Ascending aorta (tissue), 2 donors: ENCODE measurements at regions not wholly inside any gene's neighbourhood (a gene's known extent, or its start where the extent isn't known, plus 50 kb on each side); places are given as distances from the start of the nearest gene placed in this dataset.
A peak's percentile ranks its signal among the peaks of the same experiment; 100 is the strongest.
"Not testable (repeated sequence)": the region's sequence is repeated elsewhere in the genome, so short reads cannot be mapped to it uniquely, and the experiment has no call there.

ENCODE experiments used
- DNase-seq, 2 donors: peaks; one replicate each; pipeline ENCODE4 v3.0.0-alpha.2; 2019; ENCODE audit warnings: low spot score in 2 of 2
- H3K27ac ChIP-seq, 2 donors: fragments of 200-600 bp; sonication (generic); one replicate each; pipeline ENCODE4 v1.5.1; 2016 to 2017; ENCODE audit warnings: mild to moderate bottlenecking in 1 of 2
- H3K27me3 ChIP-seq: fragments of 200-600 bp; sonication (generic); one replicate; pipeline ENCODE4 v1.5.1; 2017
- H3K36me3 ChIP-seq, 2 donors: fragments of 200-600 bp; sonication (generic); one replicate each; pipeline ENCODE4 v1.5.1; 2016
- H3K4me1 ChIP-seq, 2 donors: fragments of 200-600 bp; sonication (generic); one replicate each; pipeline ENCODE4 v1.5.1; 2016 to 2017; ENCODE audit warnings: mild to moderate bottlenecking in 1 of 2
- H3K4me3 ChIP-seq, 2 donors: fragments of 200-600 bp; sonication (generic); one replicate each; pipeline ENCODE4 v1.5.1; 2016 to 2017; ENCODE audit warnings: mild to moderate bottlenecking in 1 of 2
- H3K9me3 ChIP-seq, 2 donors: fragments of 200-600 bp; sonication (generic); one replicate each; pipeline ENCODE4 v1.5.1; 2016
- intact Hi-C: fragments of 100-400 bp; cut with DNase I; formaldehyde crosslinking; loops from one replicate; pipeline ENCODE4 v1.15.1; 2023
- TF ChIP-seq, protein P1 (sequence below), 3 experiments: fragments of 200-600 bp in 2 of 3; fragments of 450-650 bp in 1 of 3; sonication (generic) in 2 of 3; IDR thresholded peaks; one replicate each; pipeline ENCODE4 v1.5.1; 2016 to 2019; ENCODE audit warnings: antibody characterized with exemption in 3 of 3, mild to moderate bottlenecking in 1 of 3, moderate library complexity in 1 of 3

DNA sequence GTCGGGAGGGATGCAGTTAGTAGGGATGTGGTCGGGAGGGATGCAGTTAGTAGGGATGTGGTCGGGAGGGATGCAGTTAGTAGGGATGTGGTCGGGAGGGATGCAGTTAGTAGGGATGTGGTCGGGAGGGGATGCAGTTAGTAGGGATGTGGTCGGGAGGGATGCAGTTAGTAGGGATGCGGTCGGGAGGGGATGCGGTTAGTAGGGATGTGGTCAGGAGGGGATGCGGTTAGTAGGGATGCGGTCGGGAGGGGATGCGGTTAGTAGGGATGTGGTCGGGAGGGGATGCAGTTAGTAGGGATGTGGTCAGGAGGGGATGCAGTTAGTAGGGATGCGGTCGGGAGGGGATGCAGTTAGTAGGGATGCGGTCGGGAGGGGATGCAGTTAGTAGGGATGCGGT lies 96.2 kb downstream of the BDH1 start:
- H3K4me1 ChIP-seq, H3K36me3 ChIP-seq, H3K9me3 ChIP-seq, H3K27me3 ChIP-seq, H3K27ac ChIP-seq, DNase-seq, H3K4me3 ChIP-seq: not testable (repeated sequence)
- intact Hi-C loops = loop anchor here (5.0 to 10.0 kb wide), 2 partner anchors 93 to 105 kb away; no protein-coding TSS in a partner anchor

DNA sequence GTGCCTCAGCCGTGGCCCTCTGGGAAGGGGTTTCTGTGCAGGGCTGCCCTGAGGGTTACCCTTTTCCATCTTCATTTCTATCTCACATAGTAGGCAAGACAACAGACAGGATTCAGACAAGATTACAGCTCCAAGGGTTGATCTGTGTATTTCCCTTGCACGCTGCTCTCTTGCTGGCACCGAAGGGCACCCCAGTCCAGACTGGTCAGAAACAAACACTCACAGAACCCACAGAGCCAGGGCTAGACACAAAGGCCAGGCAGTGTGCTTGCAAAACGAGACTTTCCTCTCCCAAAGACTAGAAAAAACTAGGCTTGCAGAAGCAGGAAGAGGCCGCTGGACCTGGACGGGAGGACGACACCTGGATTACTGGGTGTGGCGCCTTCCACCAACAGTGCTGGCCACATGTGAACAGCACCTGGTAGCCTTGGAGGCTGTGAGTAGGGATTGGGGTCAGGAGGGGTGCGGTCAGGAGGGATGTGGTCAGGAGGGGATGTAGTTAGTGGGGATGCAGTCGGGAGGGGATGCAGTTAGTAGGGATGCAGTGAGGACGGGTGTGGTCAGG lies 96.8 kb downstream of the BDH1 start:
- Histone ChIP-seq H3K4me1 (peaks cover 0 to 8% of the 10 kb centered on the region in 2 donors), H3K36me3 (no peaks in the 10 kb centered on the region), H3K9me3 (no peaks in the 10 kb centered on the region), H3K4me3 (no peak overlapping the region), H3K27ac (no peak overlapping the region), H3K27me3 (no peaks in the 10 kb centered on the region)
- no peak for DNase-seq
- TF ChIP-seq, protein P1, sequence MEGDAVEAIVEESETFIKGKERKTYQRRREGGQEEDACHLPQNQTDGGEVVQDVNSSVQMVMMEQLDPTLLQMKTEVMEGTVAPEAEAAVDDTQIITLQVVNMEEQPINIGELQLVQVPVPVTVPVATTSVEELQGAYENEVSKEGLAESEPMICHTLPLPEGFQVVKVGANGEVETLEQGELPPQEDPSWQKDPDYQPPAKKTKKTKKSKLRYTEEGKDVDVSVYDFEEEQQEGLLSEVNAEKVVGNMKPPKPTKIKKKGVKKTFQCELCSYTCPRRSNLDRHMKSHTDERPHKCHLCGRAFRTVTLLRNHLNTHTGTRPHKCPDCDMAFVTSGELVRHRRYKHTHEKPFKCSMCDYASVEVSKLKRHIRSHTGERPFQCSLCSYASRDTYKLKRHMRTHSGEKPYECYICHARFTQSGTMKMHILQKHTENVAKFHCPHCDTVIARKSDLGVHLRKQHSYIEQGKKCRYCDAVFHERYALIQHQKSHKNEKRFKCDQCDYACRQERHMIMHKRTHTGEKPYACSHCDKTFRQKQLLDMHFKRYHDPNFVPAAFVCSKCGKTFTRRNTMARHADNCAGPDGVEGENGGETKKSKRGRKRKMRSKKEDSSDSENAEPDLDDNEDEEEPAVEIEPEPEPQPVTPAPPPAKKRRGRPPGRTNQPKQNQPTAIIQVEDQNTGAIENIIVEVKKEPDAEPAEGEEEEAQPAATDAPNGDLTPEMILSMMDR (IDR thresholded peaks at IDR 0.05) = no peak
- intact Hi-C loops = loop anchor here (5.0 to 10.0 kb wide), 2 partner anchors 93 to 104 kb away; no protein-coding TSS in a partner anchor

DNA sequence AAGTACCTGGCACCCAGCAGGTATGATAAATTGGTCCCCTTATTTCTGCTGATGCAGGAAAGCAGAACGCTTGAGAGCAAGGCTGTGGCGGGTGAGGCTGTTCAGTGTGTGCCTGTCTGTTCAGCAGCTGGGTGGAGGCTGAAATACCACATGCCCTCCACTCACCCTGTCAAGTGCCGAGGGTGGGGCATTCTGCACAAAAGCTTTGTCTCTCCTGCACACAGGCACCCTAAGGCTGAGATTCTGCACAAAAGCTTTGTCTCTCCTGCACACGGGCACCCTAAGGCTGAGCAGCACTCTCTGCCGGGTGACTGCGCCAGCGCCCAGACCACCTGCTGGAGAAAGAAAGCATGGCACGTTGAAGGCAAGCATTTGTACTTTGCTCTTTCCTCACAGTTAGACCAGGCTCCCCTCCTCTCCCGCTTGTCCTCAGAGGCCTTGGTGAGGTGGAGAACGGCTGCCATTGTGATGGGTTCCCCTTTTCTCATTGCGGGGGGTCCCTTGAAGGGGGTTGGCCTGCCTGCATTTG lies 97.5 kb downstream of the BDH1 start:
- no peak overlapping the region for H3K27ac ChIP-seq
- intact Hi-C loops = loop anchor here (5.0 to 10.0 kb wide), 2 partner anchors 94 to 103 kb away; no protein-coding TSS in a partner anchor
- DNase-seq = no peak

DNA sequence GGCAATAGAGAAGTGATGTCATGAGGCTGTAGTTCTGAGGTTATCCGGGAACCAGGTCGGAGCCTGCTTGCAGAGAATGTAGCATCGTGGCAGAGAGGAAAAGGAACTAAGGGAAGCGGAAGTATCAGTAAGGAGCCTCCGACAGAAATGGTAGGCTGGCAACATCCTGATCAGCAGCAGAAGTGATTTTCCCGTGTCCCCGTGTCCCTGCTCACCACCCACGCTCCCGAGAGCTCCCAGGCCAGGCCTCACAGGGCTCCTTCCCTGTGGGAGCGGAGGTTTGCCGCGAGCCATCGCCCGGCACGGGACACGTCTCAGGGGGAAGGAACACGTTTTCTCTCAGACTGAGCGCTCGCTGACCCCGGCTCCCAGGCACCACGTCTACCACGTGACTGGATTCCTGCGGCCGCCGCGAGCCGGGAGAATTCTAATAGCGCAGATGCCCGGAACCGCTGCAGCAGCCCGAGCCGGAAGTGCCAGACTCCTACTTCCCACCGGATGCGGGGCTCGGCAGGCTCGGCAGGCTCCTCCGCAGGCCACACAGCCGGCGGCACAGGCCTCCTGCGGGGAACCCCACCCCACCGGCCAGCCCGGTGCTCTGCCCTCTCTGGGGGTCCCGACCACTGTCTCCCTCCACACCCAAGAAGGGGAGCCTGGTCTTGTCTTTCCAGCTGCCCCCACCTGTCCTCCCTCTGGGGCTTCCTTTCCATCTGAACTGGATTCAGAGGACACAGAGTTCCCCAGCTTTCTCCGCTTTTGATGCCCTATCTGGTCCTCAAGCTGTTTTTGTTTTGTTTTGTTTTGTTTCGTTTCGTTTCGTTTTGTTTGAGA lies 99.3 kb downstream of the BDH1 start:
- no peaks in the 10 kb centered on the region for H3K9me3 ChIP-seq
- peak overlapping the region; percentile 55 to 60 for H3K4me3 ChIP-seq
- H3K27me3 ChIP-seq = no peaks in the 10 kb centered on the region
- peak; percentile 27 to 94 for DNase-seq
- TF ChIP-seq, protein P1 (IDR thresholded peaks at IDR 0.05) = no peak
- no peaks in the 10 kb centered on the region for H3K36me3 ChIP-seq
- peaks cover 0 to 8% of the 10 kb centered on the region in 2 donors for H3K4me1 ChIP-seq
- peak overlapping the region; percentile 50 to 80 for H3K27ac ChIP-seq
- intact Hi-C loops = loop anchor here (1.0 to 10.0 kb wide), 3 partner anchors 96 to 158 kb away; partner anchors contain the start of gene DLG1

More for the DNA sequence above, 97.5 kb downstream of the BDH1 start:
- Histone ChIP-seq H3K4me3 (no peak overlapping the region), H3K27me3 (no peaks in the 10 kb centered on the region), H3K4me1 (peaks cover 0 to 8% of the 10 kb centered on the region in 2 donors), H3K9me3 (no peaks in the 10 kb centered on the region), H3K36me3 (no peaks in the 10 kb centered on the region)
- TF ChIP-seq, protein P1 (IDR thresholded peaks at IDR 0.05) = no peak

DNA sequence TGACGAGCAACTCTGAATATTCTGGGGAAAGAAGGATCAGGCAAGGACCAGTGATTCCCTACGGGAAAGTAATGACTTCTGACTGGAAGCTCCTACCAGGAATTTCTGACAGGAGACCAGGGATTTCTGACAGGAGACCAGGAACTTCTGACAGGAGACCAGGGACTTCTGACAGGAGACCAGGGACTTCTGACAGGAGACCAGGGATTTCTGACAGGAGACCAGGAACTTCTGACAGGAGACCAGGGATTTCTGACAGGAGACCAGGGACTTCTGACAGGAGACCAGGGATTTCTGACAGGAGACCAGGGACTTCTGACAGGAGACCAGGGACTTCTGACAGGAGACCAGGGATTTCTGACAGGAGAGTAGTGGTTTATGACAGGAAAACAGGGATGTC lies 100.9 kb downstream of the BDH1 start:
- intact Hi-C loops = loop anchor here (2.0 to 10.0 kb wide), 3 partner anchors 97 to 198 kb away; no protein-coding TSS in a partner anchor
- not testable (repeated sequence) for H3K27me3 ChIP-seq, H3K4me3 ChIP-seq, H3K4me1 ChIP-seq, H3K36me3 ChIP-seq, H3K27ac ChIP-seq, H3K9me3 ChIP-seq, DNase-seq

DNA sequence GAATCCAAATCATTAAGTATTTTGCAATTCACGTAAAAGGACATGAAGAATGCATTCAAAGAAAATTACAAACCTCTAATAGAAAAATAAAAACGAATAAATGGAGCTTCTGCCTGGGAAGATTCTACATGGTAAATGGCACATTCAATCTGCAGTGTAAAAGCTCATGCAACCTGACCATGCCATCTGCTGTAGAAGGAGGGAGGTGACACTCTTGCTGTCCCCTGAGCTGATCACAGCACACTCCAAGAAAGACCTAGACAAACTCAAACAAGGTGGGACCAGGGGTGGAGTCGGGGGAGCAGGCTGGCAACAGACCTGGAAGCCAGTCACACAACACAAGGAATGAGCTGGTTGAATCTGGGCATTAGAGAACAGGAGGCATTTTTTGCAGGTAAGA lies 101.8 kb downstream of the BDH1 start:
- H3K9me3 ChIP-seq = no peaks in the 10 kb centered on the region
- H3K27ac ChIP-seq = no peak overlapping the region
- TF ChIP-seq, protein P1 (IDR thresholded peaks at IDR 0.05) = no peak
- no peak overlapping the region for H3K4me3 ChIP-seq
- H3K27me3 ChIP-seq = no peaks in the 10 kb centered on the region
- H3K4me1 ChIP-seq = peaks cover 0 to 8% of the 10 kb centered on the region in 2 donors
- intact Hi-C loops = loop anchor here (2.0 to 10.0 kb wide), 2 partner anchors 99 to 197 kb away; no protein-coding TSS in a partner anchor
- no peak for DNase-seq
- H3K36me3 ChIP-seq = no peaks in the 10 kb centered on the region
